H9 (cell line): ENCODE measurements at regions not wholly inside any gene's neighbourhood (a gene's known extent, or its start where the extent isn't known, plus 50 kb on each side); places are given as distances from the start of the nearest gene placed in this dataset.

Source experiments
- DNase-seq: peaks from one replicate; pipeline ENCODE4 v3.0.0-alpha.2; 2017
- H2AFZ ChIP-seq: one replicate; pipeline ENCODE4 v1.6.1; 2013; ENCODE audit warnings: mild to moderate bottlenecking, low read length, control low read depth, moderate library complexity
- H2AK5ac ChIP-seq: 2 replicates; pipeline ENCODE4 v1.6.1; 2013; ENCODE audit warnings: low read length, control low read depth, mixed read lengths; ENCODE audit not compliant: insufficient read length
- H2BK120ac ChIP-seq: one replicate; pipeline ENCODE4 v1.6.1; 2013; ENCODE audit warnings: low read depth, mild to moderate bottlenecking, low read length, control low read depth, inconsistent platforms; ENCODE audit not compliant: poor library complexity, severe bottlenecking
- H2BK12ac ChIP-seq: 2 replicates; pipeline ENCODE4 v1.6.1; 2013; ENCODE audit warnings: low read length, control low read depth, mixed read lengths, low read depth; ENCODE audit not compliant: insufficient read length
- H2BK15ac ChIP-seq: 2 replicates; pipeline ENCODE4 v1.6.1; 2013; ENCODE audit warnings: low read depth, low read length, control low read depth
- H2BK20ac ChIP-seq: one replicate; pipeline ENCODE4 v1.6.1; 2013; ENCODE audit warnings: low read depth, mild to moderate bottlenecking, low read length, control low read depth, inconsistent platforms; ENCODE audit not compliant: poor library complexity, severe bottlenecking
- H2BK5ac ChIP-seq: 2 replicates; pipeline ENCODE4 v1.6.1; 2013; ENCODE audit warnings: low read length, control low read depth, mixed read lengths; ENCODE audit not compliant: insufficient read length
- H3K14ac ChIP-seq: 2 replicates; pipeline ENCODE4 v1.6.1; 2013; ENCODE audit warnings: low read length, control low read depth; ENCODE audit not compliant: insufficient read depth
- H3K18ac ChIP-seq: 2 replicates; pipeline ENCODE4 v1.6.1; 2013; ENCODE audit warnings: low read depth, mild to moderate bottlenecking, mixed read lengths, low read length, control low read depth; ENCODE audit not compliant: insufficient read length
- H3K23ac ChIP-seq: 2 replicates; pipeline ENCODE4 v1.6.1; 2013; ENCODE audit warnings: low read length, control low read depth, mixed read lengths, low read depth; ENCODE audit not compliant: insufficient read length
- H3K23me2 ChIP-seq: 2 replicates; pipeline ENCODE4 v1.6.1; 2013; ENCODE audit warnings: low read depth, mild to moderate bottlenecking, mixed read lengths, low read length, control low read depth; ENCODE audit not compliant: insufficient read length, poor library complexity, severe bottlenecking
- H3K27ac ChIP-seq: 2 replicates; pipeline ENCODE4 v1.5.1; 2013; ENCODE audit warnings: low read length, control low read depth, mixed read lengths, low read depth; ENCODE audit not compliant: insufficient read length
- H3K27me3 ChIP-seq: 2 replicates; pipeline ENCODE4 v1.6.1; 2013; ENCODE audit warnings: low read length, control low read depth, inconsistent platforms; ENCODE audit not compliant: insufficient read depth
- H3K4ac ChIP-seq: 2 replicates; pipeline ENCODE4 v1.6.1; 2013; ENCODE audit warnings: low read depth, mild to moderate bottlenecking, control low read depth, inconsistent platforms, low read length, moderate library complexity
- H3K4me1 ChIP-seq: 2 replicates; pipeline ENCODE4 v1.6.1; 2013; ENCODE audit warnings: low read length, control low read depth, inconsistent platforms; ENCODE audit not compliant: insufficient read depth
- H3K4me2 ChIP-seq: 2 replicates; pipeline ENCODE4 v1.6.1; 2013; ENCODE audit warnings: low read length, control low read depth, mixed read lengths; ENCODE audit not compliant: insufficient read length, insufficient read depth
- H3K56ac ChIP-seq: 2 replicates; pipeline ENCODE4 v1.6.1; 2013; ENCODE audit warnings: low read depth, mild to moderate bottlenecking, mixed read lengths, low read length, control low read depth; ENCODE audit not compliant: insufficient read length
- H3K79me1 ChIP-seq: 2 replicates; pipeline ENCODE4 v1.6.1; 2013; ENCODE audit warnings: low read depth, mild to moderate bottlenecking, moderate library complexity, low read length, control low read depth, inconsistent platforms; ENCODE audit not compliant: insufficient read depth, poor library complexity, severe bottlenecking
- H3K79me2 ChIP-seq: 2 replicates; pipeline ENCODE4 v1.6.1; 2013; ENCODE audit warnings: low read length, control low read depth, inconsistent platforms; ENCODE audit not compliant: insufficient read depth
- H3K9ac ChIP-seq: 2 replicates; pipeline ENCODE4 v1.6.1; 2013; ENCODE audit warnings: low read length, control low read depth, mixed read lengths; ENCODE audit not compliant: insufficient read length; ENCODE audit errors: extremely low read depth
- H3K9me3 ChIP-seq: one replicate; pipeline ENCODE4 v1.6.1; 2013; ENCODE audit warnings: low read depth, low read length, inconsistent platforms; ENCODE audit not compliant: control insufficient read depth
- H3T11ph ChIP-seq: one replicate; pipeline ENCODE4 v1.6.1; 2013; ENCODE audit warnings: mild to moderate bottlenecking, low read length, control low read depth, inconsistent platforms
- H4K20me1 ChIP-seq: one replicate; pipeline ENCODE4 v1.6.1; 2013; ENCODE audit not compliant: control insufficient read depth, insufficient read length, insufficient read depth
- H4K5ac ChIP-seq: 2 replicates; pipeline ENCODE4 v1.6.1; 2013; ENCODE audit warnings: low read depth, mild to moderate bottlenecking, mixed read lengths, low read length, control low read depth; ENCODE audit not compliant: insufficient read length
- H4K8ac ChIP-seq: replicated peaks from 2 replicates; pipeline ENCODE4 v1.6.1; 2013; ENCODE audit warnings: low read length, control low read depth, mixed read lengths, low read depth; ENCODE audit not compliant: insufficient read length
- H4K91ac ChIP-seq: 2 replicates; pipeline ENCODE4 v1.6.1; 2013; ENCODE audit warnings: low read depth, mild to moderate bottlenecking, moderate library complexity, mixed read lengths, low read length, control low read depth; ENCODE audit not compliant: insufficient read length
- H3K27ac Mint-ChIP-seq, 3 experiments: 2 replicates in 2 of 3; 3 replicates in 1 of 3; pipeline ENCODE4 v1.8.0; 2020 to 2021; ENCODE audit warnings: mixed read lengths in 3 of 3, mild to moderate bottlenecking in 1 of 3, moderate library complexity in 1 of 3
- H3K27me3 Mint-ChIP-seq: 2 replicates; pipeline ENCODE4 v1.8.0; 2021; ENCODE audit warnings: low read depth, mild to moderate bottlenecking, moderate library complexity, mixed read lengths
- H3K36me3 Mint-ChIP-seq, 3 experiments: 2 replicates in 2 of 3; 3 replicates in 1 of 3; pipeline ENCODE4 v1.8.0; 2020 to 2021; ENCODE audit warnings: low read depth in 3 of 3, mixed read lengths in 3 of 3; ENCODE audit not compliant: insufficient read depth in 1 of 3
- H3K4me1 Mint-ChIP-seq, 2 experiments: 2 replicates each; pipeline ENCODE4 v1.8.0; 2020; ENCODE audit warnings: mixed read lengths in 2 of 2
- H3K4me3 Mint-ChIP-seq, 2 experiments: 2 replicates in 1 of 2; 3 replicates in 1 of 2; pipeline ENCODE4 v1.8.0; 2020 to 2021; ENCODE audit warnings: mild to moderate bottlenecking in 2 of 2, mixed read lengths in 2 of 2, moderate library complexity in 1 of 2
- H3K9me3 Mint-ChIP-seq, 2 experiments: 2 replicates in 1 of 2; 3 replicates in 1 of 2; pipeline ENCODE4 v1.8.0; 2020; ENCODE audit warnings: mild to moderate bottlenecking in 2 of 2, mixed read lengths in 2 of 2, moderate library complexity in 1 of 2
- CTCF ChIP-seq: fragments of 200-600 bp; sonication (generic); conservative IDR thresholded peaks from 3 replicates; pipeline ENCODE4 v1.8.0; 2021; ENCODE audit warnings: antibody characterized with exemption, mild to moderate bottlenecking
- WGBS: extraction: QIAGEN DNeasy Blood & Tissue Kit; methylation state at CpG from one replicate; pipeline ENCODE4 v1.1.7; 2013; ENCODE audit warnings: missing lambda C conversion rate, low lambda C conversion rate, mixed read lengths; ENCODE audit not compliant: insufficient read length; ENCODE audit errors: extremely low coverage; 5-methylcytosine and 5-hydroxymethylcytosine counted together

GRCh38 chr15:31974154-31974794 is 56.0 kb upstream of the CHRNA7 start:
- no peak for TF ChIP-seq CTCF
- Histone ChIP-seq H2BK15ac (no peak overlapping the region), H3K4me2 (no peak overlapping the region), H3K9ac (no peak overlapping the region), H3T11ph (no peak overlapping the region), H2AFZ (no peak overlapping the region), H3K79me1 (no peaks in the 10 kb centered on the region), H3K4me1 (no peaks in the 10 kb centered on the region; the same call in 1 of the 2 replicates), H3K27ac (no peak overlapping the region), H3K23me2 (peaks cover 6% of the 10 kb centered on the region), H3K23ac (no peak overlapping the region), H3K56ac (no peak overlapping the region), H3K27me3 (no peaks in the 10 kb centered on the region), H3K4ac (no peak overlapping the region), H2AK5ac (no peak overlapping the region), H3K14ac (no peak overlapping the region), H2BK20ac (no peak overlapping the region), H3K18ac (no peak overlapping the region), H2BK5ac (no peak overlapping the region), H4K5ac (no peak overlapping the region), H4K8ac (no peak overlapping the region), H4K91ac (no peak overlapping the region), H3K79me2 (no peaks in the 10 kb centered on the region), H4K20me1 (no peaks in the 10 kb centered on the region), H2BK120ac (no peak overlapping the region), H3K9me3 (no peaks in the 10 kb centered on the region), H2BK12ac (no peak overlapping the region)
- peaks cover 24% of the 10 kb centered on the region for H3K27me3 Mint-ChIP-seq
- no peaks in the 10 kb centered on the region for H3K9me3 Mint-ChIP-seq
- no peak for DNase-seq
- WGBS: no CpG with 5 or more reads among the region's 6 CpGs
- H3K4me1 Mint-ChIP-seq: peaks cover 17% of the 10 kb centered on the region in 2 experiments
- H3K27ac Mint-ChIP-seq: no peak overlapping the region
- no peaks in the 10 kb centered on the region for H3K36me3 Mint-ChIP-seq
- no peak overlapping the region for H3K4me3 Mint-ChIP-seq
